Ishikawa (cell line): ENCODE measurements at regions not wholly inside any gene's neighbourhood (a gene's known extent, or its start where the extent isn't known, plus 50 kb on each side); places are given as distances from the start of the nearest gene placed in this dataset.

Source experiments
- CEBPB ChIP-seq: IDR thresholded peaks from 2 replicates; pipeline ENCODE4 v1.6.1; 2012
- CREB1 ChIP-seq: IDR thresholded peaks from 2 replicates; pipeline ENCODE4 v1.6.1; 2012; ENCODE audit warnings: low read depth
- EGR1 ChIP-seq: IDR thresholded peaks from 2 replicates; pipeline ENCODE4 v1.6.1; 2012
- EP300 ChIP-seq: IDR thresholded peaks from 2 replicates; pipeline ENCODE4 v1.6.1; 2012; ENCODE audit warnings: borderline replicate concordance
- FOXM1 ChIP-seq: IDR thresholded peaks from 2 replicates; pipeline ENCODE4 v1.6.1; 2012; ENCODE audit warnings: low read depth, borderline replicate concordance
- NFIC ChIP-seq: IDR thresholded peaks from 2 replicates; pipeline ENCODE4 v1.6.1; 2012
- RAD21 ChIP-seq: IDR thresholded peaks from 2 replicates; pipeline ENCODE4 v1.6.1; 2012; ENCODE audit warnings: low read depth
- REST ChIP-seq: IDR thresholded peaks from 2 replicates; pipeline ENCODE4 v1.6.1; 2012; ENCODE audit warnings: low read depth, mild to moderate bottlenecking
- TAF1 ChIP-seq: IDR thresholded peaks from 2 replicates; pipeline ENCODE4 v1.6.1; 2012; ENCODE audit warnings: low read depth, mild to moderate bottlenecking
- TCF12 ChIP-seq: IDR thresholded peaks from 2 replicates; pipeline ENCODE4 v1.6.1; 2012; ENCODE audit warnings: low read depth
- TEAD4 ChIP-seq: IDR thresholded peaks from 2 replicates; pipeline ENCODE4 v1.6.1; 2012
- USF1 ChIP-seq: IDR thresholded peaks from 2 replicates; pipeline ENCODE4 v1.6.1; 2012
- YY1 ChIP-seq: IDR thresholded peaks from 2 replicates; pipeline ENCODE4 v1.6.1; 2012; ENCODE audit warnings: low read depth
- ZBTB7A ChIP-seq: IDR thresholded peaks from 2 replicates; pipeline ENCODE4 v1.6.1; 2012; ENCODE audit warnings: low read depth
- TF ChIP-seq, protein P1 (sequence below): IDR thresholded peaks from 2 replicates; pipeline ENCODE4 v1.6.1; 2012

DNA sequence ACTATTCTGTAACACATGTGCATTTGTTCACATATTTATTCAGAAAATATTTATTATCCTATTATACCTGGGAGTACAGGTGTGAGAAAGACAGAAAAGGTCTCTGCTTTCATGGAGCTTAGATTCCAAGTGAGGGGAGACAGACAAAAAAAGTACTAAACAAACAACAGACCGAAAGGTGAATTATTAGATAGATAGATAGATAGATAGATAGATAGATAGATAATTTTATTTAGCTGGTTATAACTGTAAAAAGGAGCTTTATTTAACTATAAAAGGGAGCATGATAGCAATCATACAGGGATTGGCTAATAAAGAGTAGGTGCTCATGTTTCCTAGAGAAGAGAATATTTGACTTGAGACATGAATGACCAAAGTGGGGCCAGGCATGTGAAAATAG is 119.4 kb downstream of the TNFSF18 start:
- no peak for TF ChIP-seq YY1
- no peak for TF ChIP-seq NFIC
- TF ChIP-seq CEBPB: no peak
- TF ChIP-seq USF1: no peak
- TF ChIP-seq FOXM1: no peak
- TF ChIP-seq CREB1: no peak
- TF ChIP-seq, protein P1, sequence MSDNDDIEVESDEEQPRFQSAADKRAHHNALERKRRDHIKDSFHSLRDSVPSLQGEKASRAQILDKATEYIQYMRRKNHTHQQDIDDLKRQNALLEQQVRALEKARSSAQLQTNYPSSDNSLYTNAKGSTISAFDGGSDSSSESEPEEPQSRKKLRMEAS: no peak
- TF ChIP-seq TAF1: no peak
- no peak for TF ChIP-seq TEAD4

DNA sequence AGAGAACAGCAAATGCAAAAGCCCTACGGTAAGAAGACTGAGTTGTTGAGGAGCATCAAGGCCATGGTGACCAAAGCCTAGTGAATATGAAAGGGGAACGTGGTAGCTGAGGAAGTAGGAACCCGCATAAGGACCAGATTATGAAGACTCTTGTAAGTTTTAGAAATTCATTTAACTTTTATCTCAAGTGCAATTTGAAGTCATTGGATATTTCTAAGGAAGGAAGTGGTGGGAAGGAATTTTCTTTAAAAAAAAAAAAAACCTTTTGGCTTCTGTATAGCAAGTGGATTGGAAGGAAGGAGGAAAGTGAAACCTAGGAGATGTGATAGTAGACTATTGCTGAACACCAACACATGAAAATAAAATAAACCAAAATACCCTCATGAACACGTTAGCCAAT is 119.0 kb downstream of the TNFSF18 start:
- no peak for TF ChIP-seq CEBPB
- TF ChIP-seq RAD21: no peak
- no peak for TF ChIP-seq ZBTB7A
- TF ChIP-seq EP300: no peak
- no peak for TF ChIP-seq NFIC
- no peak for TF ChIP-seq CREB1
- TF ChIP-seq TCF12: no peak
- TF ChIP-seq REST: no peak
- TF ChIP-seq, protein P1: no peak
- TF ChIP-seq TAF1: no peak
- TF ChIP-seq FOXM1: no peak
- no peak for TF ChIP-seq USF1

DNA sequence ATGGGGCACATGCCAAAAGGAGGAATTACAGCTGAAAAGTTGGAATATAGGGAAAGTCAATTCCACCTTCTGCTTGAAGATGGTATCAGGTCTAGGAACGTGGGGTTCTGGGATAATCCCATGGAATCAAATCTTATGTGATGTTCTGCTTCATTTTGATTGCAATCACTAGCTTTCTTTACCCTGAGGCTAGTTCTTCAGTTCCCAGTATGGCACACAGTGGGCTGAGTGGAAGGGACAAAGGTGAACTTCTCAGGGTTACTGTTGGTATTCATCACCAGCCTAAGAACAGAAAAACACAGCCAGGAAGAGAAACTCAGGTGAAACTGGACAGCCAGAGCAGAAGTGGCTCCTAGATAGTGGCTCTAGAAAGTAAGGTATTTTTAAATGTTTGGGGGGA is 117.8 kb downstream of the TNFSF18 start:
- TF ChIP-seq EGR1 (no peak), YY1 (no peak), CREB1 (no peak), REST (no peak), TAF1 (no peak), USF1 (no peak), TCF12 (no peak)

DNA sequence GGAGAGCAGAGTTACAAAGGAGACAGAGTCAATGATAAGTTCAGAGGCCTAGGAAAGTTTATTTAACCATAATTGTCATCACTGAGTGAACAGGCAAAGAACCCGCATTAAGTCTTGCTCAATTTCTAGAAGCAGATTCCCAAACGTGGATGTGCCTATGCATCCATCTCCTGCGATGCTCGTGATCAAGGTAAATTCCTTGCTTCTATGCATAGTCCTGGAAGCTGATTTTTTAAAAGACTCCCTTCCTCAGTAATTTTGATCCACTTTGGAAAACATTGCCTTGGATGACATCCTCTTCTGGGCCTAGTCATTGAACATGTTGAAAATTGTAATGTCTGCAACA is 116.4 kb downstream of the TNFSF18 start:
- TF ChIP-seq CREB1: no peak
- TF ChIP-seq YY1: no peak

DNA sequence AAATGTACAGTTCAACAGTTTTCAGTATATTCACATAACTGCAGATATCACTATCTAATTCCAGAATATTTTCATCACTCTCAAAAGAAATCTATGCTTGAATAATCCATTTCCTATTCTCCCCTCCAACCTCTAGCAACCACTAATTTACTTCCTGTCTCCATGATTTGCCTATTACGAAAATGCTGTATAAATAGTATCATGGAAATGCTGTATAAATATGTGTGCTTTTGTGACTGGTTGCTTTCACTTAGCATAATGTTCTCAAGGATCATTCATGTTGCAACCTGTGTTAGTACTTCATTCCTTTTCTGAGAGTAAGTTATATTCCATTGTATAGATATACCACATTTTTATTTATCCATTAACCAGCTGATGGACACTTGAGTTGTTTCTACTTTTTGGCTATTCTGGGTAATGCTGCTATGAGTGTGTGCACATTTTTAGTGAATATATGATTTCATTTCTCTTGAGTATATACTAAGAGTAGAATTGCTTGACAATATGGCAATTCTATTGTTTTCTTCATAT is 115.6 kb downstream of the TNFSF18 start:
- no peak for TF ChIP-seq EGR1
- TF ChIP-seq, protein P1: no peak
- TF ChIP-seq ZBTB7A: no peak
- no peak for TF ChIP-seq TEAD4
- no peak for TF ChIP-seq EP300
- TF ChIP-seq NFIC: no peak
- TF ChIP-seq USF1: no peak
- no peak for TF ChIP-seq CREB1
- no peak for TF ChIP-seq CEBPB
- no peak for TF ChIP-seq FOXM1
- TF ChIP-seq REST: no peak
- TF ChIP-seq TCF12: no peak
- TF ChIP-seq RAD21: no peak
- no peak for TF ChIP-seq TAF1
- TF ChIP-seq YY1: no peak
